NT2/D1 (cell line): ENCODE measurements at regions not wholly inside any gene's neighbourhood (a gene's known extent, or its start where the extent isn't known, plus 50 kb on each side); places are given as distances from the start of the nearest gene placed in this dataset.

Experiments
- DNase-seq: peaks from one replicate; pipeline ENCODE4 v3.0.0-alpha.2; 2011; ENCODE audit warnings: low read depth, low spot score
- H3K27me3 ChIP-seq: 2 replicates; pipeline ENCODE4 v1.6.0; 2011; ENCODE audit warnings: mild to moderate bottlenecking; ENCODE audit not compliant: insufficient read length, insufficient read depth
- H3K36me3 ChIP-seq: 2 replicates; pipeline ENCODE4 v1.6.1; 2011; ENCODE audit warnings: mild to moderate bottlenecking, low read length, mixed read lengths; ENCODE audit not compliant: insufficient read depth, insufficient read length
- H3K4me1 ChIP-seq: 2 replicates; pipeline ENCODE4 v1.5.1; 2011; ENCODE audit not compliant: insufficient read depth, insufficient read length
- H3K4me3 ChIP-seq: 2 replicates; pipeline ENCODE4 v1.5.1; 2011; ENCODE audit warnings: low read depth; ENCODE audit not compliant: insufficient read length
- H3K9ac ChIP-seq: 2 replicates; pipeline ENCODE4 v1.6.0; 2011; ENCODE audit warnings: low read depth; ENCODE audit not compliant: insufficient read length
- H3K9me3 ChIP-seq: 2 replicates; pipeline ENCODE4 v1.5.1; 2011; ENCODE audit warnings: mild to moderate bottlenecking, low read length; ENCODE audit not compliant: insufficient read depth
- SUZ12 ChIP-seq: IDR thresholded peaks from 2 replicates; pipeline ENCODE4 v1.6.1; 2011; ENCODE audit not compliant: insufficient read length, insufficient read depth; ENCODE audit errors: extremely low read depth
- YY1 ChIP-seq: IDR thresholded peaks from 2 replicates; pipeline ENCODE4 v1.6.1; 2011; ENCODE audit not compliant: insufficient read length, insufficient read depth
- ZNF274 ChIP-seq: IDR thresholded peaks from 2 replicates; pipeline ENCODE4 v1.6.1; 2011; ENCODE audit warnings: mild to moderate bottlenecking, low read depth, low read length

DNA sequence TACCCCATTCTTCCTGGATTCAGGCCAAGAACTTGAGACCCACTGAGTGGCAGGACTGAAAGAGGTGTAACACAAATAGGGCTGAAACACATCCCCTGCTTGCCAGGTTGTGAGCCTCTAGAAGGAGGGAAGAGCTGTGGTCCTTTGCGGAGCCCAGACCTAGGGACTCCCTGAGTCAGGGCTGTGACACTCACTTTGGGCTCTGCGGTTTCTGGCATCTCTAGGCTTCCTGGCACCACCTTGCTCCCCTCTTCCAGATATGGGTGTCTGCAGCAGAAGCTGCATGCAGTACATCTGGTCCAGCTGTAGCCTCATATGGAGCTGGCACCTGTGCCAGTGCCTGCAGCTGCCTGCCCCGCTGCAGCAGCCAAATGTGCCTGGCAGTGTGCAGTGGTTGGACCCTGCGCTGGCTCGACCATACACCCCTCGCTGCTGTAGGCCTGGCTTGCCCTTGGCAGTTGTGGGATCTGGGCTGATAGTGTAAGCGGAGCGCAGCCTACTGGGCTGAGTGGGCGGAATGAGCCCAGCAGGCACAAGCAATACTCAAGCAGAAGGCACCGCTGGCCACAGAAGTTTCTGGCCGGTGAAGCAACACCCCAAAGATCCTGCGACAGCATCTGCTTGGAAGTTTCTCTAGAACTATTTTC lies 290.4 kb downstream of the SLITRK6 start:
- TF ChIP-seq YY1 = no peak
- TF ChIP-seq ZNF274 = no peak
- TF ChIP-seq SUZ12 = no peak

DNA sequence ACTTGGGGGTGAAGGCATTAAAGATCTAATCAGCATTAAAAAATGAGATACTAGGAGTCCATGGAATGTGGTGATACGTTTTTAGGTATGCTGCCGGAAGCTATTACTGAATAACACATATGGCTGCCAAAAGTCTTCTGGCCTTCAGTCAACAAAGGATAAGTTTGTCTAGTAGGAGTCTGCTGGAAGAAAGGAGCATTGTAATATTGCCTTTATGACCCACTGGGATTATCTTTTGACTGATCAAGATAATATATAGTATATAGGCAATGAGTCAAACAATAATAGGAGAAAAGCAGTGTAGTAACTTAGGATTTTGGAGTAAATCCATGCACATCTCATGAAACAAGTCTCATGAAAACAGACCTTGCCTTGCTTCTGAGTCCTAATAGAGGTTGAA lies 295.4 kb downstream of the SLITRK6 start:
- H3K4me3 ChIP-seq = no peak overlapping the region
- no peaks in the 10 kb centered on the region for H3K27me3 ChIP-seq
- no peak for TF ChIP-seq YY1
- TF ChIP-seq ZNF274 = no peak
- no peak for TF ChIP-seq SUZ12
- H3K9me3 ChIP-seq = no peaks in the 10 kb centered on the region
- H3K9ac ChIP-seq = no peak overlapping the region
- no peaks in the 10 kb centered on the region for H3K36me3 ChIP-seq
- no peak for DNase-seq
- H3K4me1 ChIP-seq = no peaks in the 10 kb centered on the region

More for the DNA sequence above, 290.4 kb downstream of the SLITRK6 start:
- no peak overlapping the region for H3K9ac ChIP-seq
- no peaks in the 10 kb centered on the region for H3K36me3 ChIP-seq
- no peaks in the 10 kb centered on the region for H3K27me3 ChIP-seq
- no peak overlapping the region for H3K4me3 ChIP-seq
- H3K4me1 ChIP-seq = no peaks in the 10 kb centered on the region
- peak; percentile 6 for DNase-seq
- H3K9me3 ChIP-seq = no peaks in the 10 kb centered on the region

DNA sequence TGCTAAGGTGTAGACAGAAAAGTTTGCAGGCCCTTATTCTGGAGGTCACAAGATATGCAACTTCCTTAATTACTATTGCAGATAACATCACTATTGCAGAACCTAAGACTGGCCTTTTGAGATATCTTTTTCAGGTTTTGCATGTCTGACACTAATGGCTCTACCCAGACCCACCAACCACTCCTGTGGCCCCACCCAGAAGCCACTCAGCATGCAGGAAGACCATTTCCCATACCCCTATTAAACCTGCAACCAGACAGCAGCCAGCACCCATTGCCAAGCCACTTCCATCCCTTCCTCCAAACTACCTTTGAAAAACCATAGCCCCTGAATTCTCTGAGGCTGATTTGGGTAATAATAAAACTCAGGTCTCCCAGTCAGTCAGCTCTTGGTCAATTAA lies 297.6 kb downstream of the SLITRK6 start:
- no peaks in the 10 kb centered on the region for H3K4me1 ChIP-seq
- no peak overlapping the region for H3K9ac ChIP-seq
- H3K4me3 ChIP-seq = no peak overlapping the region
- no peaks in the 10 kb centered on the region for H3K27me3 ChIP-seq
- TF ChIP-seq ZNF274 (no peak), SUZ12 (no peak), YY1 (no peak)
- H3K36me3 ChIP-seq = no peaks in the 10 kb centered on the region
- DNase-seq = peak; percentile 1
- no peaks in the 10 kb centered on the region for H3K9me3 ChIP-seq

DNA sequence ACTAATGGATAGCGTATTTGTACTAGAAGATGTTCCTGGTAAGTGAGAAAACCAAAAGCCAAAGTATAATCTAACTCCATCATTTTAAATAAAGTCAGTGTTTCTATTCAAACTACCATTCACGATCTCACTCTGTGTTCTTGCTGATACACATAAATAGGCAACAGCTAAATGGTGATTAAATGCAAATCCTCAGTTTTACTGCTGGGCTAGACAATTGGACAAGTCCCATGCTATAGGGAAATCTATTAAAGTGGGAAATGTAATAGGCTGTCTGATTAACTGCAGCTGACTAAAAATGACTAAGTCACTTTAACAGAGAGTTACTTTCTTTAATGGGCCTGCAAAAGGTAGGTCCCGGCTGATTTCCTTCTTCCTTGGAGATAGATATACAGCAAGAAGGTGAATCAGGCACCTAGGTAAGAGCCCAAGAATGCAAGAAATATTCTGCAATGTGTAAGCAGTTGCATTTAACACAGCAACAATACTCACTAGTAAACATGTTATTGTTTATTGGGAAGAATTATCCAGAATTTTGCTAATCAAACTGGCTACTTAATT lies 298.4 kb downstream of the SLITRK6 start:
- no peaks in the 10 kb centered on the region for H3K4me1 ChIP-seq
- no peaks in the 10 kb centered on the region for H3K36me3 ChIP-seq
- DNase-seq = no peak
- no peak overlapping the region for H3K9ac ChIP-seq
- TF ChIP-seq ZNF274 (no peak), YY1 (no peak), SUZ12 (no peak)
- H3K27me3 ChIP-seq = no peaks in the 10 kb centered on the region
- no peaks in the 10 kb centered on the region for H3K9me3 ChIP-seq
- no peak overlapping the region for H3K4me3 ChIP-seq

DNA sequence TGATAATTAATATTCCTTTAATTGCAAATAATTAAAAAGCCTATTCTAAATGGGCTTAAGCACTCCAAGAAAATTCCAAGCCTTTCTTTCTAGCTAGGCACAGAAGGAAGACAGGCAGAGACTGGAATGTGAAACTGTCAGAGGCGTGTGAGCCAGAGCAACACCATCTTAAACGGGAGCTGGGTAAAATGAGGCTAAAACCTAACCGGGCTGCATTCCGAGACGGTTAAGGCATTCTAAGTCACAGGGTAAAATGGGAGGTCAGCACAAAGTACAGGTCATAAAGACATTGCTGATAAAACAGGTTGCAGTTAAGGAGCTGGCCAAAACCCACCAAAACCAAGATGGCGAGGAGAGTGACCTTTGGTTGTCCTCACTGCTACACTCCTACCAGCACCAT lies 300.4 kb downstream of the SLITRK6 start:
- Histone ChIP-seq H3K36me3 (no peaks in the 10 kb centered on the region), H3K9ac (no peak overlapping the region), H3K27me3 (no peaks in the 10 kb centered on the region), H3K4me1 (no peaks in the 10 kb centered on the region), H3K9me3 (no peaks in the 10 kb centered on the region), H3K4me3 (no peak overlapping the region)
- no peak for TF ChIP-seq ZNF274
- no peak for TF ChIP-seq YY1
- no peak for TF ChIP-seq SUZ12
- DNase-seq = no peak

DNA sequence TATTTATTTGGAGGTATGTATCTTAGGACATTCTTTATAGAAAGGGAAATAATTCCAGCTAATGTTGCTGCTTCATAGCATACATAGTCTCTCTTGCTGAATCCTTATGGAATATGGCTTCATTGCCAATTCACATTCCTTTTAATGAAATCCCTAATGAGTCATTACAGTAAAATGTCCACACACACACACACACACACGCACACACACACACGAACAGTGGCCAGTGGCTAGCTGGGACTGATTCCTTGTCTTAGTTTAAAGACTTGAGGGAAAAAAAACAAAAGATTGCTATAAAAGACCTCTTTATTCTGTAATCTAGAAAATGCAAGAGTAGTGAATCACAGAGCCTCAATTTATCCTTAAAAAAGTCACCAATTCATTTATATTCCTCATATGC lies 301.6 kb downstream of the SLITRK6 start:
- H3K9me3 ChIP-seq = no peaks in the 10 kb centered on the region
- H3K4me1 ChIP-seq = no peaks in the 10 kb centered on the region
- no peaks in the 10 kb centered on the region for H3K27me3 ChIP-seq
- TF ChIP-seq SUZ12 (no peak), ZNF274 (no peak), YY1 (no peak)
- no peaks in the 10 kb centered on the region for H3K36me3 ChIP-seq
- DNase-seq = no peak
- no peak overlapping the region for H3K4me3 ChIP-seq
- H3K9ac ChIP-seq = no peak overlapping the region

DNA sequence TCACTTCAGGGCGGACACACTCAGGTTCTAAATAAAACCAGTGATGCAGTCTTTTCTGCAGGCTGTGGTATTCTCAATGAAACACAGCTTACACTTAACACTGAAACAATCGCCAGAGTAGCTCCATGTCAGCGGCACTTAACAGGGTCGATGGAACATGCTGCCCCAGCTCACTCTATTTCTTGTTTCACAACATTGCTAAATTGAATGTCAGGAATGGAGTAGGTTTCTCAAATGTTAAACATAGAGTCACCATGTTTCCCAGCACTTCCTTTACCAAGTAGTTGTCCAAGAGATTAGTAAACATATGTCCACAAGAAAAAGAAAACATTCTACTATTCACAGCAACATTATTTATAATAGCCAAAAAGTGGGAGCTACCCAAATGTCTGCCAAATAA lies 306.9 kb downstream of the SLITRK6 start:
- no peaks in the 10 kb centered on the region for H3K27me3 ChIP-seq
- H3K36me3 ChIP-seq = no peaks in the 10 kb centered on the region
- H3K4me3 ChIP-seq = no peak overlapping the region
- H3K4me1 ChIP-seq = no peaks in the 10 kb centered on the region
- no peak overlapping the region for H3K9ac ChIP-seq
- TF ChIP-seq SUZ12 = no peak
- TF ChIP-seq YY1 = no peak
- DNase-seq = no peak
- H3K9me3 ChIP-seq = no peaks in the 10 kb centered on the region
